ENCODE measurements at regions not wholly inside any gene's neighbourhood (a gene's known extent, or its start where the extent isn't known, plus 50 kb on each side); places are given as distances from the start of the nearest gene placed in this dataset.
A peak's percentile ranks its signal among the peaks of the same experiment; 100 is the strongest.

- no peak for DNase-seq (ENCODE audit: low read depth)
Observed at GRCh38 chr13:84332346-84332745, 450.1 kb upstream of the SLITRK1 start.

GRCh38 chr13:84315527-84315926 is 433.3 kb upstream of the SLITRK1 start:
- no peak for DNase-seq (ENCODE audit: low read depth)

- DNase-seq (ENCODE audit: low read depth): no peak
Observed at GRCh38 chr13:84303035-84303434, 420.8 kb upstream of the SLITRK1 start.

GRCh38 chr13:84297251-84297650 is 415.0 kb upstream of the SLITRK1 start:
- DNase-seq (ENCODE audit: low read depth): no peak

GRCh38 chr13:84296401-84296800 is 414.1 kb upstream of the SLITRK1 start:
- DNase-seq (ENCODE audit: low read depth): no peak

GRCh38 chr13:84294576-84294975 is 412.3 kb upstream of the SLITRK1 start:
- DNase-seq (ENCODE audit: low read depth): no peak

GRCh38 chr13:84290386-84290785 is 408.1 kb upstream of the SLITRK1 start:
- no peak for DNase-seq (ENCODE audit: low read depth)

GRCh38 chr13:84279166-84279565 is 396.9 kb upstream of the SLITRK1 start:
- peak; percentile 47 for DNase-seq (ENCODE audit: low read depth)

GRCh38 chr13:84272877-84273562 is 390.7 kb upstream of the SLITRK1 start:
- no peak for DNase-seq (ENCODE audit: low read depth)

- no peak for DNase-seq (ENCODE audit: low read depth)
Observed at GRCh38 chr13:84265257-84265764, 383.0 kb upstream of the SLITRK1 start.

- no peak for DNase-seq (ENCODE audit: low read depth)
Observed at GRCh38 chr13:84263354-84264069, 381.2 kb upstream of the SLITRK1 start.

GRCh38 chr13:84255226-84255797 is 373.0 kb upstream of the SLITRK1 start:
- DNase-seq (ENCODE audit: low read depth): no peak

GRCh38 chr13:84249463-84249862 is 367.2 kb upstream of the SLITRK1 start:
- no peak for DNase-seq (ENCODE audit: low read depth)

GRCh38 chr13:84243340-84243739 is 361.1 kb upstream of the SLITRK1 start:
- no peak for DNase-seq (ENCODE audit: low read depth)

- no peak for DNase-seq (ENCODE audit: low read depth)
Observed at GRCh38 chr13:84239032-84239431, 356.8 kb upstream of the SLITRK1 start.

GRCh38 chr13:84238381-84238780 is 356.1 kb upstream of the SLITRK1 start:
- DNase-seq (ENCODE audit: low read depth): no peak

GRCh38 chr13:84237143-84237542 is 354.9 kb upstream of the SLITRK1 start:
- DNase-seq (ENCODE audit: low read depth): no peak

- peak; percentile 3 for DNase-seq (ENCODE audit: low read depth)
Observed at GRCh38 chr13:84234416-84234815, 352.1 kb upstream of the SLITRK1 start.

- DNase-seq (ENCODE audit: low read depth): no peak
Observed at GRCh38 chr13:84230568-84230967, 348.3 kb upstream of the SLITRK1 start.

- DNase-seq (ENCODE audit: low read depth): no peak
Observed at GRCh38 chr13:84211048-84211447, 328.8 kb upstream of the SLITRK1 start.

- DNase-seq (ENCODE audit: low read depth): no peak
Observed at GRCh38 chr13:84208246-84208910, 326.1 kb upstream of the SLITRK1 start.

GRCh38 chr13:84207509-84207908 is 325.2 kb upstream of the SLITRK1 start:
- no peak for DNase-seq (ENCODE audit: low read depth)

GRCh38 chr13:84200971-84201370 is 318.7 kb upstream of the SLITRK1 start:
- no peak for DNase-seq (ENCODE audit: low read depth)
